Upper lobe of right lung (tissue), 1 donor: ENCODE measurements at regions not wholly inside any gene's neighbourhood (a gene's known extent, or its start where the extent isn't known, plus 50 kb on each side); places are given as distances from the start of the nearest gene placed in this dataset.

Experiments
- ATAC-seq: fragments of 200-7000 bp; cut with Tn5 transposase; one replicate; pipeline ENCODE4 v1.9.1; 2020; ENCODE audit warnings: mild to moderate bottlenecking, moderate library complexity
- DNase-seq: peaks from one replicate; pipeline ENCODE4 v3.0.0-alpha.2; 2020
- H3K27ac ChIP-seq: fragments of 200-600 bp; one replicate; pipeline ENCODE4 v1.8.0; 2022
- H3K27me3 ChIP-seq: fragments of 200-600 bp; one replicate; pipeline ENCODE4 v1.8.0; 2022; ENCODE audit warnings: mild to moderate bottlenecking
- H3K36me3 ChIP-seq: fragments of 200-600 bp; one replicate; pipeline ENCODE4 v1.8.0; 2022
- H3K4me1 ChIP-seq: fragments of 200-600 bp; one replicate; pipeline ENCODE4 v1.8.0; 2022
- H3K4me3 ChIP-seq: fragments of 200-600 bp; one replicate; pipeline ENCODE4 v1.8.0; 2022; ENCODE audit warnings: mild to moderate bottlenecking
- H3K9me3 ChIP-seq: fragments of 200-600 bp; one replicate; pipeline ENCODE4 v1.8.0; 2022
- CTCF ChIP-seq: fragments of 200-600 bp; IDR thresholded peaks from one replicate; pipeline ENCODE4 v1.8.0; 2022; ENCODE audit warnings: antibody characterized with exemption
- intact Hi-C: fragments of 100-400 bp; cut with DNase I; formaldehyde crosslinking; loops from one replicate; pipeline ENCODE4 v1.11.0; 2022
- donor health status: DM: no; HTN: yes; CAD: no; lungs with severe emphysema.

- peaks cover 12% of the 10 kb centered on the region for H3K4me1 ChIP-seq
- H3K27me3 ChIP-seq = no peaks in the 10 kb centered on the region
- no peak for DNase-seq
- no peak for ATAC-seq
- TF ChIP-seq CTCF = no peak
- intact Hi-C loops = no loop called here
- no peaks in the 10 kb centered on the region for H3K36me3 ChIP-seq
- H3K9me3 ChIP-seq = no peaks in the 10 kb centered on the region
- no peak overlapping the region for H3K27ac ChIP-seq
- H3K4me3 ChIP-seq = no peak overlapping the region
Observed at GRCh38 chr7:87007038-87007437, 52.4 kb downstream of the ELAPOR2 start.

GRCh38 chr7:87004956-87005355 is 54.5 kb downstream of the ELAPOR2 start:
- Histone ChIP-seq H3K4me3 (no peak overlapping the region), H3K9me3 (no peaks in the 10 kb centered on the region), H3K27ac (no peak overlapping the region), H3K36me3 (no peaks in the 10 kb centered on the region), H3K27me3 (no peaks in the 10 kb centered on the region), H3K4me1 (peaks cover 24% of the 10 kb centered on the region)
- no peak for TF ChIP-seq CTCF
- intact Hi-C loops = no loop called here
- DNase-seq = no peak
- ATAC-seq = no peak

GRCh38 chr7:87003872-87004798 is 55.3 kb downstream of the ELAPOR2 start:
- Histone ChIP-seq H3K4me1 (peaks cover 28% of the 10 kb centered on the region), H3K9me3 (no peaks in the 10 kb centered on the region), H3K27ac (no peak overlapping the region), H3K36me3 (no peaks in the 10 kb centered on the region), H3K27me3 (no peaks in the 10 kb centered on the region), H3K4me3 (no peak overlapping the region)
- DNase-seq (no peak), ATAC-seq (no peak)
- intact Hi-C loops = no loop called here
- no peak for TF ChIP-seq CTCF

GRCh38 chr7:87001214-87001613 is 58.2 kb downstream of the ELAPOR2 start:
- H3K4me3 ChIP-seq = no peak overlapping the region
- intact Hi-C loops = no loop called here
- DNase-seq (no peak), ATAC-seq (no peak)
- peaks cover 28% of the 10 kb centered on the region for H3K4me1 ChIP-seq
- H3K27ac ChIP-seq = no peak overlapping the region
- H3K36me3 ChIP-seq = no peaks in the 10 kb centered on the region
- no peaks in the 10 kb centered on the region for H3K27me3 ChIP-seq
- H3K9me3 ChIP-seq = no peaks in the 10 kb centered on the region
- no peak for TF ChIP-seq CTCF

GRCh38 chr7:87000344-87000743 is 59.1 kb downstream of the ELAPOR2 start:
- Histone ChIP-seq H3K36me3 (no peaks in the 10 kb centered on the region), H3K27me3 (no peaks in the 10 kb centered on the region), H3K9me3 (no peaks in the 10 kb centered on the region), H3K4me1 (peaks cover 28% of the 10 kb centered on the region), H3K27ac (no peak overlapping the region), H3K4me3 (no peak overlapping the region)
- ATAC-seq (no peak), DNase-seq (no peak)
- no peak for TF ChIP-seq CTCF
- intact Hi-C loops = no loop called here
